Thoracic aorta (tissue), 2 donors: ENCODE measurements at regions not wholly inside any gene's neighbourhood (a gene's known extent, or its start where the extent isn't known, plus 50 kb on each side); places are given as distances from the start of the nearest gene placed in this dataset.

Experiments
- ATAC-seq: fragments of 150-250 bp; one replicate; pipeline ENCODE4 v1.8.0; 2017; ENCODE audit warnings: low read depth; ENCODE audit not compliant: insufficient number of reproducible peaks, low FRiP score
- DNase-seq: peaks from one replicate; pipeline ENCODE4 v3.0.0-alpha.2; 2020; ENCODE audit warnings: low spot score
- H3K27ac ChIP-seq, 2 donors: fragments of 200-600 bp; sonication (generic); 1 replicate in 1 of 2; 2 replicates in 1 of 2; pipeline ENCODE4 v1.5.1; 2016; ENCODE audit warnings: mild to moderate bottlenecking in 2 of 2, moderate library complexity in 2 of 2
- H3K27me3 ChIP-seq: fragments of 200-600 bp; sonication (generic); replicated peaks from 2 replicates; pipeline ENCODE4 v1.6.0; 2016; ENCODE audit warnings: mild to moderate bottlenecking; ENCODE audit not compliant: insufficient read depth
- H3K36me3 ChIP-seq: fragments of 200-600 bp; sonication (generic); one replicate; pipeline ENCODE4 v1.5.1; 2016
- H3K4me1 ChIP-seq, 2 donors: fragments of 200-600 bp; sonication (generic); 1 replicate in 1 of 2; 2 replicates in 1 of 2; pipeline versions ENCODE4 v1.5.1 to v1.6.0; 2016; ENCODE audit warnings: low read depth in 2 of 2, mild to moderate bottlenecking in 1 of 2; ENCODE audit not compliant: control insufficient read depth in 1 of 2
- H3K4me3 ChIP-seq: fragments of 200-600 bp; sonication (generic); 2 replicates; pipeline ENCODE4 v1.5.1; 2016; ENCODE audit warnings: mild to moderate bottlenecking
- H3K9me3 ChIP-seq: fragments of 200-600 bp; sonication (generic); 2 replicates; pipeline ENCODE4 v1.5.1; 2016
- TF ChIP-seq, protein P1 (sequence below): fragments of 200-600 bp; sonication (generic); IDR thresholded peaks from one replicate; pipeline ENCODE4 v1.5.1; 2019; ENCODE audit warnings: antibody characterized with exemption

DNA sequence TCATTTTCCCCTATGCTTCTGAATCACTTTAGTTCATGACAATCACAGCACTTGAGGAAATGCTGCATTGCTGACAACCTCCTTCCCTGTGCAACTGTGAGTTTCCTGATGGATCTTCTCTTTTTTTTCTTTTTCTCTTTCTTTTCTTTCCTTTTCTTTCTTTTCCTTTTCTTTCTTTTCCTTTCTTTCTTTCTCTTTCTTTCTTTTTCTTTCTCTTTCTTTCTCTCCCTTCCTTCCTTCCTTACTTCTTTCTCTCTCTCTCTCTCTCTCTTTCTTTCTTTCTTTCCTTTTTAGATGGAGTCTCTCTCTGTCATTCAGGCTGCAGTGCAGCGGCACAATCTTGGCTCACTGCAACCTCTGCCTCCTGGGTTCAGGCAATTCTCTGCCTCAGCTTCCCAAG is 247.9 kb upstream of the HTR2A start:
- H3K9me3 ChIP-seq, result no peaks in the 10 kb centered on the region
- no peaks in the 10 kb centered on the region for H3K36me3 ChIP-seq
- no peak overlapping the region for H3K27ac ChIP-seq
- H3K4me1 ChIP-seq, result no peaks in the 10 kb centered on the region
- no peak for ATAC-seq
- no peaks in the 10 kb centered on the region for H3K27me3 ChIP-seq
- TF ChIP-seq, protein P1, sequence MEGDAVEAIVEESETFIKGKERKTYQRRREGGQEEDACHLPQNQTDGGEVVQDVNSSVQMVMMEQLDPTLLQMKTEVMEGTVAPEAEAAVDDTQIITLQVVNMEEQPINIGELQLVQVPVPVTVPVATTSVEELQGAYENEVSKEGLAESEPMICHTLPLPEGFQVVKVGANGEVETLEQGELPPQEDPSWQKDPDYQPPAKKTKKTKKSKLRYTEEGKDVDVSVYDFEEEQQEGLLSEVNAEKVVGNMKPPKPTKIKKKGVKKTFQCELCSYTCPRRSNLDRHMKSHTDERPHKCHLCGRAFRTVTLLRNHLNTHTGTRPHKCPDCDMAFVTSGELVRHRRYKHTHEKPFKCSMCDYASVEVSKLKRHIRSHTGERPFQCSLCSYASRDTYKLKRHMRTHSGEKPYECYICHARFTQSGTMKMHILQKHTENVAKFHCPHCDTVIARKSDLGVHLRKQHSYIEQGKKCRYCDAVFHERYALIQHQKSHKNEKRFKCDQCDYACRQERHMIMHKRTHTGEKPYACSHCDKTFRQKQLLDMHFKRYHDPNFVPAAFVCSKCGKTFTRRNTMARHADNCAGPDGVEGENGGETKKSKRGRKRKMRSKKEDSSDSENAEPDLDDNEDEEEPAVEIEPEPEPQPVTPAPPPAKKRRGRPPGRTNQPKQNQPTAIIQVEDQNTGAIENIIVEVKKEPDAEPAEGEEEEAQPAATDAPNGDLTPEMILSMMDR, result no peak
- H3K4me3 ChIP-seq, result no peak overlapping the region
- DNase-seq, result no peak

GRCh38 chr13:47142105-47142504 is 245.3 kb upstream of the HTR2A start:
- TF ChIP-seq, protein P1, result no peak
- Histone ChIP-seq H3K36me3 (no peaks in the 10 kb centered on the region), H3K27ac (no peak overlapping the region), H3K4me1 (no peaks in the 10 kb centered on the region), H3K4me3 (no peak overlapping the region), H3K9me3 (no peaks in the 10 kb centered on the region), H3K27me3 (no peaks in the 10 kb centered on the region)
- ATAC-seq (no peak), DNase-seq (no peak)

DNA sequence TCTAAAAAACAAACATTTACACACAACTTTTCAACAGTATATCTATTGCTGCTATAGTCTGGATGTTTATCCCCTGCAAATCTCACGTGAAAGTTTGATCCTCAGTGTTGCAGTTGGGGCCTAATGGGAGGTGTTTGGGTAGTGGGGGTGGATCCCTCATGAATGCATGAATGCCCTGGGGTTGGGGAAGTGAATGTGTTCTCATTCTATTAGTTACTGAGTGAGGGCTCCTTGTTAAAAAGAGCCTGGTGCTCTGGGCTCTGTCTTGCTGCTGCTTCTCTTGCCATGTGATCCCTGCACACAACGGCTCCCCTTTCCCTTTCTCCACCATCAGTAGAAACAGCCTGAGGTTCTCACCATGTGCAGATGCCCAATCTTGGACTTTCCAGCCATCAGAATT is 242.7 kb upstream of the HTR2A start:
- Histone ChIP-seq H3K27me3 (no peaks in the 10 kb centered on the region), H3K27ac (no peak overlapping the region), H3K36me3 (no peaks in the 10 kb centered on the region), H3K4me3 (no peak overlapping the region), H3K9me3 (no peaks in the 10 kb centered on the region), H3K4me1 (no peaks in the 10 kb centered on the region)
- TF ChIP-seq, protein P1, result no peak
- DNase-seq (no peak), ATAC-seq (no peak)

GRCh38 chr13:47136504-47136941 is 239.7 kb upstream of the HTR2A start:
- ATAC-seq, result no peak
- H3K36me3 ChIP-seq, result no peaks in the 10 kb centered on the region
- no peak overlapping the region for H3K27ac ChIP-seq
- H3K27me3 ChIP-seq, result no peaks in the 10 kb centered on the region
- no peak for DNase-seq
- H3K9me3 ChIP-seq, result no peaks in the 10 kb centered on the region
- TF ChIP-seq, protein P1, result no peak
- H3K4me3 ChIP-seq, result no peak overlapping the region
- no peaks in the 10 kb centered on the region for H3K4me1 ChIP-seq

DNA sequence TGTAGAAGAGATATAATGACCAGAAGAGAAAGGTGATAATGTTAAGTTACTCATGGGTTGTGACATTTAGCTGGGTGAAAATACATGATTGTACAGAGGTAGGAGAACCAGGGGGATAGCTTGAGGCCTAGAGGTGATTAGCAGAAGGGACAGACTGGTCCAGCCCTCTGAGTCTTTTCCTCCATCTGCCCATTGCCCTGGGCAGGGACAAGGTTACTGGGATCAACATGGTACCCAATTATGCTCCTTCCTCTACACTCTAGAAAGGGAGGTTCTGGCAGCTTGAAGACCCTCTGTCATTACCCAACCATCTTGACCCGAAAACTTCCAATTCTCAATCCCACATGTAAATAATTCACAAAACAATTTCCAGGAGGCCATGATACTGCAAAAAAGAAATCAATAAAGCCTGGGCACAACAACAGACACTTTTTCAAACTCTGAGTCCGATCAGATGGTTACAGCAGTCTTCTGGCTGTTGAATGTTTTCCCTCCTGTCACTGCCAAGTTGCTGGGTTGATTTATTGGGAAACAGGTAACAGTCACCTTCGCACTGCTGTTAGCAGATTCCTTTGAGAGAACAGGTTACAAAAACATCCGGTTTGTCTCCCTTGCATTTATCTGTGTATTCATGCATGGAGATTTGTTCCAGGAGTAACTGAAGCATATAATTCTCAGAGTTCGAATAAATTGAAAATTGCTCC is 239.1 kb upstream of the HTR2A start:
- H3K4me3 ChIP-seq, result no peak overlapping the region
- H3K9me3 ChIP-seq, result no peaks in the 10 kb centered on the region
- no peaks in the 10 kb centered on the region for H3K36me3 ChIP-seq
- no peak overlapping the region for H3K27ac ChIP-seq
- TF ChIP-seq, protein P1, result no peak
- H3K27me3 ChIP-seq, result no peaks in the 10 kb centered on the region
- ATAC-seq (no peak), DNase-seq (no peak)
- no peaks in the 10 kb centered on the region for H3K4me1 ChIP-seq
